DOHH2 (cell line): ENCODE measurements at regions not wholly inside any gene's neighbourhood (a gene's known extent, or its start where the extent isn't known, plus 50 kb on each side); places are given as distances from the start of the nearest gene placed in this dataset.

Experiments
- CTCF ChIP-seq: fragments of 200-600 bp; sonication (generic); IDR thresholded peaks from one replicate; pipeline ENCODE4 v1.5.1; 2014; ENCODE audit warnings: antibody characterized with exemption, mild to moderate bottlenecking, low read depth, low read length; ENCODE audit not compliant: poor library complexity, severe bottlenecking
- EZH2phosphoT487 ChIP-seq: fragments of 200-600 bp; sonication (generic); IDR thresholded peaks from 2 replicates; pipeline ENCODE4 v1.6.1; 2017; ENCODE audit warnings: borderline replicate concordance, mild to moderate bottlenecking, antibody characterized with exemption, low read length, moderate library complexity, mixed read lengths

DNA sequence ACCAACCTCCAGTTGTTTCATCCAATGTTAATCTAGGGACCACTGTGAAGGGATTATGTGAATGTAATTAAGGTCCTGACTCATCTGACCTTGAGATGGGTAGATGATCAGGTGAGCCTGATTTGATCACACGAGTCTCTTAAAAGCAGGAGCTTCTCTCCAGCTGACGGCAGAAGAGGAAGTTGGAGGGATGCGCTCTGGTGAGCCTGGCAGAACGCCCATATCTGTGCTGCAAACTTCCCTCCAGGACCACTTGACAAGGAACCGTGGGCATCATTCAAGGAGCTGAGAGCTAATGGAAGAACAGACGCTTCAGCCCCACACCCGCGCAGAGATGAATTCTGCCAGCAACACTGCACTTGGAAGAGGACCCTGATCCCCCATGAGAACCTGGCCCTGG is 642.4 kb downstream of the TNS3 start:
- no peak for TF ChIP-seq CTCF
- TF ChIP-seq EZH2phosphoT487, result no peak
